Body of pancreas (tissue), 4 donors: ENCODE measurements at regions not wholly inside any gene's neighbourhood (a gene's known extent, or its start where the extent isn't known, plus 50 kb on each side); places are given as distances from the start of the nearest gene placed in this dataset.
A peak's percentile ranks its signal among the peaks of the same experiment; 100 is the strongest.

Experiments used
- ATAC-seq: fragments of 150-250 bp; one replicate; pipeline ENCODE4 v1.9.1; 2016
- DNase-seq, 4 donors: peaks; one replicate each; pipeline ENCODE4 v3.0.0-alpha.2; 2019
- H3K27ac ChIP-seq, 4 donors: fragments of 200-600 bp; sonication (generic); 1 replicate in 3 of 4; 2 replicates in 1 of 4; pipeline versions ENCODE4 v1.5.1 to v1.6.1; 2016 to 2019; ENCODE audit warnings: mild to moderate bottlenecking in 1 of 4, mixed read lengths in 1 of 4, moderate library complexity in 1 of 4
- H3K27me3 ChIP-seq, 2 donors: fragments of 200-600 bp; sonication (generic); one replicate each; pipeline ENCODE4 v1.6.0; 2016; ENCODE audit warnings: mild to moderate bottlenecking in 1 of 2
- H3K36me3 ChIP-seq, 2 donors: fragments of 200-600 bp; sonication (generic); replicated peaks in 1 of 2; 2 replicates each; pipeline ENCODE4 v1.5.1; 2016; ENCODE audit warnings: low read depth in 2 of 2; ENCODE audit not compliant: insufficient read depth in 1 of 2
- H3K4me1 ChIP-seq: fragments of 200-600 bp; sonication (generic); one replicate; pipeline ENCODE4 v1.6.0; 2016
- H3K4me3 ChIP-seq, 2 donors: fragments of 200-600 bp; sonication (generic); 1 replicate in 1 of 2; 2 replicates in 1 of 2; pipeline ENCODE4 v1.5.1; 2016 to 2019
- H3K9me3 ChIP-seq, 3 donors: fragments of 200-600 bp; sonication (generic); 1 replicate in 2 of 3; 2 replicates in 1 of 3; pipeline ENCODE4 v1.5.1; 2016
- POLR2A ChIP-seq, 3 donors: fragments of 450-650 bp; IDR thresholded peaks; one replicate each; pipeline ENCODE4 v1.6.1; 2016; ENCODE audit warnings: antibody characterized with exemption in 3 of 3, mild to moderate bottlenecking in 2 of 3
- WGBS, 2 donors: methylation state at CpG; one replicate each; pipeline ENCODE4 v1.1.5; 2017; 5-methylcytosine and 5-hydroxymethylcytosine counted together
- intact Hi-C: fragments of 100-400 bp; cut with DNase I; formaldehyde crosslinking; loops from one replicate; pipeline ENCODE4 v1.15.1; 2023
- TF ChIP-seq, protein P1 (sequence below), 7 experiments: fragments of 450-650 bp in 4 of 7; fragments of 200-600 bp in 3 of 7; sonication (generic) in 3 of 7; IDR thresholded peaks; one replicate each; pipeline ENCODE4 v1.5.1; 2016 to 2019; ENCODE audit warnings: antibody characterized with exemption in 7 of 7

GRCh38 chr12:53824001-53824712 lies 72.4 kb upstream of the CISTR start:
- WGBS, 2 donors, result 52 to 67% methylated on average over 9 of the region's 9 CpGs
- Histone ChIP-seq H3K36me3 (no peaks in the 10 kb centered on the region), H3K9me3 (no peaks in the 10 kb centered on the region), H3K27me3 (no peaks in the 10 kb centered on the region), H3K27ac (no peak overlapping the region), H3K4me3 (no peak overlapping the region), H3K4me1 (peaks cover 3% of the 10 kb centered on the region)
- TF ChIP-seq, protein P1, sequence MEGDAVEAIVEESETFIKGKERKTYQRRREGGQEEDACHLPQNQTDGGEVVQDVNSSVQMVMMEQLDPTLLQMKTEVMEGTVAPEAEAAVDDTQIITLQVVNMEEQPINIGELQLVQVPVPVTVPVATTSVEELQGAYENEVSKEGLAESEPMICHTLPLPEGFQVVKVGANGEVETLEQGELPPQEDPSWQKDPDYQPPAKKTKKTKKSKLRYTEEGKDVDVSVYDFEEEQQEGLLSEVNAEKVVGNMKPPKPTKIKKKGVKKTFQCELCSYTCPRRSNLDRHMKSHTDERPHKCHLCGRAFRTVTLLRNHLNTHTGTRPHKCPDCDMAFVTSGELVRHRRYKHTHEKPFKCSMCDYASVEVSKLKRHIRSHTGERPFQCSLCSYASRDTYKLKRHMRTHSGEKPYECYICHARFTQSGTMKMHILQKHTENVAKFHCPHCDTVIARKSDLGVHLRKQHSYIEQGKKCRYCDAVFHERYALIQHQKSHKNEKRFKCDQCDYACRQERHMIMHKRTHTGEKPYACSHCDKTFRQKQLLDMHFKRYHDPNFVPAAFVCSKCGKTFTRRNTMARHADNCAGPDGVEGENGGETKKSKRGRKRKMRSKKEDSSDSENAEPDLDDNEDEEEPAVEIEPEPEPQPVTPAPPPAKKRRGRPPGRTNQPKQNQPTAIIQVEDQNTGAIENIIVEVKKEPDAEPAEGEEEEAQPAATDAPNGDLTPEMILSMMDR (IDR thresholded peaks at IDR 0.05), result no peak
- TF ChIP-seq POLR2A (IDR thresholded peaks at IDR 0.05), result no peak
- no peak for ATAC-seq
- intact Hi-C loops, result no loop called here
- DNase-seq, result no peak

DNA sequence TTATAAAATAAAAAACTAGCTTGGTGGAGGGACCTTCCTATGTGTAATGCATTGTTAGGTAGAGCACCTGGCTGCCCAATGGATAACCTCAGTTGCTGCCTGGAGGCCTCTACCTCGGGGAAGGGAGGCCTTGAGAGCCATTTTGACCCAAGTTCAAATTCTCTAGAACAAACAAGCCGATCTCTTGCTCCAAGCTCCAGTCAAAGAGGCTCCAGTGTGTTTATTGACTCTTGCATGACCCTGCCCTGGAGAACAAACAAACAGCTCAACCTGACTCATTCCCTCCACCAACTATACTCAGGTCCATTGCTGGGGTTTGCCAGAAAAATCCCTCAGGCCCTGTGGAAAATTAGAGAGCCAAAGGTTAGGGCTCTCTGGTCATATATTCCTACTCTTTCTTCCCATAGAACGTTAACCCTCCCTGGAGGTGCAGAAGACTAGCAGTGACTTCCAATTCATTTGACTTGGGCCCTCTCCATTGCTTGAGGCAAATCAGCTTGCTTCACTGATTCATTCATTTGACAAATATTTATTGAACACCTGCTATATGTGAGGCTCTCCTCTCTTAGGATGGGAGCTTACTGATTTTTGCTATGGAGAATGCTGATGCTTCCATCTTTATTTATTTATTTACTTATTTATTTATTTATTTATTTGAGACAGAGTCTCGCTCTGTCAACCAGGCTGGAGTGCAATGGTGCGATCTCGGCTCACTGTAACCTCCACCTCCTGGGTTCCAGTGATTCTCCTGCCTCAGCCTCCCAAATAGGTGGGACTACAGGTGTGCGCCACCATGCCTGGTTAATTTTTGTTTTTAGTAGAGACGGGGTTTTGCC lies 73.7 kb upstream of the CISTR start:
- Histone ChIP-seq H3K9me3 (no peaks in the 10 kb centered on the region), H3K4me1 (peaks cover 3% of the 10 kb centered on the region), H3K36me3 (no peaks in the 10 kb centered on the region), H3K4me3 (no peak overlapping the region), H3K27ac (no peak overlapping the region), H3K27me3 (no peaks in the 10 kb centered on the region)
- intact Hi-C loops, result no loop called here
- TF ChIP-seq POLR2A (IDR thresholded peaks at IDR 0.05), result no peak
- TF ChIP-seq, protein P1 (IDR thresholded peaks at IDR 0.05), result no peak
- WGBS, 2 donors, result 72 to 73% methylated on average over 8 of the region's 8 CpGs
- ATAC-seq (no peak), DNase-seq (peak in 2 of 4 donors; percentile 15 to 37)

GRCh38 chr12:53827306-53827705 lies 75.5 kb upstream of the CISTR start:
- intact Hi-C loops, result no loop called here
- Histone ChIP-seq H3K27ac (no peak overlapping the region), H3K36me3 (no peaks in the 10 kb centered on the region), H3K4me3 (no peak overlapping the region), H3K9me3 (no peaks in the 10 kb centered on the region), H3K27me3 (no peaks in the 10 kb centered on the region), H3K4me1 (peaks cover 3% of the 10 kb centered on the region)
- DNase-seq, result no peak
- no peak for TF ChIP-seq POLR2A (IDR thresholded peaks at IDR 0.05)
- ATAC-seq, result no peak

GRCh38 chr12:53828598-53828997 lies 76.8 kb upstream of the CISTR start:
- peaks cover 3% of the 10 kb centered on the region for H3K4me1 ChIP-seq
- no peak overlapping the region for H3K27ac ChIP-seq
- H3K36me3 ChIP-seq, result no peaks in the 10 kb centered on the region
- no peaks in the 10 kb centered on the region for H3K27me3 ChIP-seq
- DNase-seq, result no peak
- TF ChIP-seq, protein P1 (IDR thresholded peaks at IDR 0.05), result no peak
- TF ChIP-seq POLR2A (IDR thresholded peaks at IDR 0.05), result no peak
- no peaks in the 10 kb centered on the region for H3K9me3 ChIP-seq
- no peak for ATAC-seq
- intact Hi-C loops, result no loop called here
- H3K4me3 ChIP-seq, result no peak overlapping the region
- WGBS, 2 donors, result 62 to 76% methylated on average over 2 of the region's 2 CpGs

- Histone ChIP-seq H3K4me1 (peaks cover 3% of the 10 kb centered on the region), H3K27me3 (no peaks in the 10 kb centered on the region), H3K9me3 (no peaks in the 10 kb centered on the region), H3K27ac (no peak overlapping the region), H3K36me3 (no peaks in the 10 kb centered on the region), H3K4me3 (no peak overlapping the region)
- WGBS, 2 donors, result 53 to 54% methylated on average over 3 of the region's 3 CpGs
- TF ChIP-seq POLR2A (IDR thresholded peaks at IDR 0.05), result no peak
- intact Hi-C loops, result no loop called here
- no peak for ATAC-seq
- no peak for DNase-seq
These were observed 77.5 kb upstream of the CISTR start for GRCh38 chr12:53829130-53829819.
